Tibial nerve (tissue), 4 donors: ENCODE measurements at regions not wholly inside any gene's neighbourhood (a gene's known extent, or its start where the extent isn't known, plus 50 kb on each side); places are given as distances from the start of the nearest gene placed in this dataset.

Source experiments
- DNase-seq, 2 donors: peaks; one replicate each; pipeline ENCODE4 v3.0.0-alpha.2; 2019; ENCODE audit warnings: low spot score in 2 of 2
- H3K27ac ChIP-seq, 4 donors: fragments of 200-600 bp; sonication (generic) in 3 of 4; one replicate each; pipeline ENCODE4 v1.5.1; 2017 to 2019; ENCODE audit warnings: mild to moderate bottlenecking in 1 of 4
- H3K27me3 ChIP-seq, 2 donors: fragments of 200-600 bp; sonication (generic) in 1 of 2; one replicate each; pipeline versions ENCODE4 v1.5.1 to v1.6.0; 2017 to 2019
- H3K36me3 ChIP-seq, 3 donors: fragments of 200-600 bp; sonication (generic); one replicate each; pipeline ENCODE4 v1.5.1; 2018 to 2019
- H3K4me1 ChIP-seq, 4 donors: fragments of 200-600 bp; sonication (generic) in 3 of 4; one replicate each; pipeline ENCODE4 v1.5.1; 2017 to 2019
- H3K4me3 ChIP-seq, 4 donors: fragments of 200-600 bp; sonication (generic) in 3 of 4; one replicate each; pipeline ENCODE4 v1.5.1; 2017 to 2019; ENCODE audit warnings: mild to moderate bottlenecking in 1 of 4, moderate library complexity in 1 of 4
- H3K9me3 ChIP-seq, 4 donors: fragments of 200-600 bp; sonication (generic) in 3 of 4; one replicate each; pipeline ENCODE4 v1.5.1; 2017 to 2019
- EP300 ChIP-seq, 2 donors: sonication (generic); formaldehyde crosslinking; IDR thresholded peaks; one replicate each; pipeline ENCODE4 v1.6.1; 2017; ENCODE audit warnings: antibody characterized with exemption in 2 of 2, mild to moderate bottlenecking in 1 of 2
- POLR2A ChIP-seq, 2 donors: fragments of 450-650 bp; IDR thresholded peaks; one replicate each; pipeline ENCODE4 v1.6.1; 2017; ENCODE audit warnings: antibody characterized with exemption in 2 of 2, mild to moderate bottlenecking in 2 of 2, moderate library complexity in 2 of 2
- WGBS, 2 donors: methylation state at CpG; one replicate each; pipeline ENCODE4 v1.1.5; 2018; 5-methylcytosine and 5-hydroxymethylcytosine counted together
- TF ChIP-seq, protein P1 (sequence below), 5 experiments: fragments of 200-600 bp in 3 of 5; fragments of 450-650 bp in 2 of 5; sonication (generic) in 3 of 5; IDR thresholded peaks; one replicate each; pipeline ENCODE4 v1.5.1; 2016 to 2019; ENCODE audit warnings: antibody characterized with exemption in 5 of 5, mild to moderate bottlenecking in 3 of 5, moderate library complexity in 2 of 5

DNA sequence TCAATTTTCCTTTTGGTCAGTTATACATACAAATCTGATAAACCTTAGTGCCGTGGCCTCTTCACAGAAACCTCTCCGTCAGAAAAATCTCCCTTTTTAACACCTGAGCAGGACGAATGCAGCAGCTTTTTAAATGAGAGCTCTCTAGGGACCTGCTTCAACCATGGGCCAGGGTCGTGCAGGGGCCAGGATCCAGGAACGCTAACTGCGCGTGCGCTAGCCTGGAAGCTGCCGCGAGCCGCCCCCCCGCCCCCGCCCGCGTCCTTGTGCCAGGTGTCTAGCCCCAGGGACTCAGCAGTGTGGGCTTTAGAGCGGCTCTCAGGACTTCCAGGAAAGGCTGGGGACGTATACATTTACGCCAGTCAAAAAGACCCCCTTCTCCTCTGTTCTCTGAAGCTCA is 136.8 kb upstream of the FMN2 start:
- no peak for DNase-seq
- Histone ChIP-seq H3K27ac (no peak overlapping the region), H3K4me3 (no peak overlapping the region), H3K36me3 (no peaks in the 10 kb centered on the region), H3K4me1 (no peaks in the 10 kb centered on the region), H3K9me3 (no peaks in the 10 kb centered on the region), H3K27me3 (no peaks in the 10 kb centered on the region)
- WGBS, 2 donors = 79 to 83% methylated on average over 10 to 16 of the region's 18 CpGs
- TF ChIP-seq POLR2A (IDR thresholded peaks at IDR 0.05) (no peak), EP300 (IDR thresholded peaks at IDR 0.05) (no peak)
- TF ChIP-seq, protein P1, sequence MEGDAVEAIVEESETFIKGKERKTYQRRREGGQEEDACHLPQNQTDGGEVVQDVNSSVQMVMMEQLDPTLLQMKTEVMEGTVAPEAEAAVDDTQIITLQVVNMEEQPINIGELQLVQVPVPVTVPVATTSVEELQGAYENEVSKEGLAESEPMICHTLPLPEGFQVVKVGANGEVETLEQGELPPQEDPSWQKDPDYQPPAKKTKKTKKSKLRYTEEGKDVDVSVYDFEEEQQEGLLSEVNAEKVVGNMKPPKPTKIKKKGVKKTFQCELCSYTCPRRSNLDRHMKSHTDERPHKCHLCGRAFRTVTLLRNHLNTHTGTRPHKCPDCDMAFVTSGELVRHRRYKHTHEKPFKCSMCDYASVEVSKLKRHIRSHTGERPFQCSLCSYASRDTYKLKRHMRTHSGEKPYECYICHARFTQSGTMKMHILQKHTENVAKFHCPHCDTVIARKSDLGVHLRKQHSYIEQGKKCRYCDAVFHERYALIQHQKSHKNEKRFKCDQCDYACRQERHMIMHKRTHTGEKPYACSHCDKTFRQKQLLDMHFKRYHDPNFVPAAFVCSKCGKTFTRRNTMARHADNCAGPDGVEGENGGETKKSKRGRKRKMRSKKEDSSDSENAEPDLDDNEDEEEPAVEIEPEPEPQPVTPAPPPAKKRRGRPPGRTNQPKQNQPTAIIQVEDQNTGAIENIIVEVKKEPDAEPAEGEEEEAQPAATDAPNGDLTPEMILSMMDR (IDR thresholded peaks at IDR 0.05) = no peak

DNA sequence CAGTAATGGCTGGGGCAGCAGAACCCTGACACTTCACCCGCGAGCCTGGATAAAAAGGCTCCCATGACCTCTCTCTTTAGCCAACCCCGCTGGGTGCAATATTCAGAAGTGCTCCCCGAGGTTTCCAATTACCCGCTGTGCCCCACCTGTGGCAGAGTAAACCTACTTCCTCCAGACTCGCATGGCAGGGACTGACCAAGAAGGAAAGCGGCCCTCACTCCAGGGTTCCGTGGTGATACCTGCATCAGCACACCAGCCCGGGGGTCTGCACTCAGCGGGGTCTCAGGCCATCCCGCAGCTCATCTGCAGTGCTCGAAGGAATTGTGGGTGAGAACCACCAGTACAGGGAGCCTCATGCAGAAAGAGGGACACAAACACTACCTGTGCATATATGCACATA is 136.3 kb upstream of the FMN2 start:
- DNase-seq = no peak
- no peak overlapping the region for H3K4me3 ChIP-seq
- no peaks in the 10 kb centered on the region for H3K36me3 ChIP-seq
- H3K4me1 ChIP-seq = no peaks in the 10 kb centered on the region
- 88 to 93% methylated on average over 12 of the region's 12 CpGs for WGBS, 2 donors
- H3K9me3 ChIP-seq = no peaks in the 10 kb centered on the region
- H3K27ac ChIP-seq = no peak overlapping the region
- TF ChIP-seq POLR2A (IDR thresholded peaks at IDR 0.05) (no peak), EP300 (IDR thresholded peaks at IDR 0.05) (no peak)
- TF ChIP-seq, protein P1 (IDR thresholded peaks at IDR 0.05) = no peak
- no peaks in the 10 kb centered on the region for H3K27me3 ChIP-seq

- no peak overlapping the region for H3K27ac ChIP-seq
- WGBS, 2 donors = 58 to 61% methylated on average over 6 of the region's 6 CpGs
Measured at GRCh38 chr1:239956263-239956662, 135.4 kb upstream of the FMN2 start.

GRCh38 chr1:239958063-239958462 is 133.6 kb upstream of the FMN2 start:
- no peak overlapping the region for H3K27ac ChIP-seq
- 62 to 65% methylated on average over 4 of the region's 4 CpGs for WGBS, 2 donors
- no peaks in the 10 kb centered on the region for H3K4me1 ChIP-seq
- no peaks in the 10 kb centered on the region for H3K27me3 ChIP-seq
- no peaks in the 10 kb centered on the region for H3K36me3 ChIP-seq
- TF ChIP-seq POLR2A (IDR thresholded peaks at IDR 0.05) = no peak
- no peak for TF ChIP-seq EP300 (IDR thresholded peaks at IDR 0.05)
- TF ChIP-seq, protein P1 (IDR thresholded peaks at IDR 0.05) = no peak
- no peak overlapping the region for H3K4me3 ChIP-seq
- DNase-seq = no peak
- no peaks in the 10 kb centered on the region for H3K9me3 ChIP-seq

More at GRCh38 chr1:239956263-239956662, 135.4 kb upstream of the FMN2 start:
- no peak for DNase-seq
- Histone ChIP-seq H3K4me1 (no peaks in the 10 kb centered on the region), H3K27me3 (no peaks in the 10 kb centered on the region), H3K9me3 (no peaks in the 10 kb centered on the region), H3K36me3 (no peaks in the 10 kb centered on the region), H3K4me3 (no peak overlapping the region)
- TF ChIP-seq EP300 (IDR thresholded peaks at IDR 0.05) (no peak), POLR2A (IDR thresholded peaks at IDR 0.05) (no peak)
- TF ChIP-seq, protein P1 (IDR thresholded peaks at IDR 0.05) = no peak

DNA sequence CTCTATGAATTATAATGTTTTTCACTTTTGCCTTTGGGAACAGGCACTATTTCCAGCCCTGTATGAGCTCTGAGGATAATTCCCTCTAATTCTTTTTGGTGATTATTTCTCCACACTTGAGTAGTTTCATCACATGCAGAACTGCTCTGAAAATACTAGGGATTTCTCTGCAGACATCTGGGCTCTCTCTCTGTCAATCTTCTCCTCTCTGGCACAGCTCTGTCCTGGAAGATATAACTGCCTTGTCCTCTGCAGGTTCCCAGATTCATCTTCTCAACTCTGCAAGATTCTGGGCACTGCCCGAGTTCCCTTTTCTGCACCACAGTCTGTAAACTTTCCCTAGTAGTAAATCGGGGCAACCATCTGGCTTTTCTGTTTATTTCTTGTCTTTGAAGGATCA is 131.3 kb upstream of the FMN2 start:
- no peaks in the 10 kb centered on the region for H3K27me3 ChIP-seq
- H3K9me3 ChIP-seq = no peaks in the 10 kb centered on the region
- no peak overlapping the region for H3K27ac ChIP-seq
- 67 to 71% methylated on average over 2 of the region's 2 CpGs for WGBS, 2 donors
- H3K36me3 ChIP-seq = no peaks in the 10 kb centered on the region
- H3K4me3 ChIP-seq = no peak overlapping the region
- no peaks in the 10 kb centered on the region for H3K4me1 ChIP-seq
- TF ChIP-seq POLR2A (IDR thresholded peaks at IDR 0.05) = no peak
- TF ChIP-seq, protein P1 (IDR thresholded peaks at IDR 0.05) = no peak
- TF ChIP-seq EP300 (IDR thresholded peaks at IDR 0.05) = no peak
- DNase-seq = no peak
